GM12872 (cell line): ENCODE measurements at regions not wholly inside any gene's neighbourhood (a gene's known extent, or its start where the extent isn't known, plus 50 kb on each side); places are given as distances from the start of the nearest gene placed in this dataset.

Experiments used
- CTCF ChIP-seq: IDR thresholded peaks from 3 replicates; pipeline ENCODE4 v1.5.1; 2011; ENCODE audit warnings: low read depth, mild to moderate bottlenecking, low read length, moderate library complexity; ENCODE audit not compliant: insufficient read depth

GRCh38 chr13:111621164-111621563, 300.7 kb downstream of the TEX29 start:
- TF ChIP-seq CTCF = no peak

GRCh38 chr13:111622051-111622531, 301.6 kb downstream of the TEX29 start:
- TF ChIP-seq CTCF = no peak

- no peak for TF ChIP-seq CTCF
Observed at GRCh38 chr13:111623208-111623607, 302.8 kb downstream of the TEX29 start.

DNA sequence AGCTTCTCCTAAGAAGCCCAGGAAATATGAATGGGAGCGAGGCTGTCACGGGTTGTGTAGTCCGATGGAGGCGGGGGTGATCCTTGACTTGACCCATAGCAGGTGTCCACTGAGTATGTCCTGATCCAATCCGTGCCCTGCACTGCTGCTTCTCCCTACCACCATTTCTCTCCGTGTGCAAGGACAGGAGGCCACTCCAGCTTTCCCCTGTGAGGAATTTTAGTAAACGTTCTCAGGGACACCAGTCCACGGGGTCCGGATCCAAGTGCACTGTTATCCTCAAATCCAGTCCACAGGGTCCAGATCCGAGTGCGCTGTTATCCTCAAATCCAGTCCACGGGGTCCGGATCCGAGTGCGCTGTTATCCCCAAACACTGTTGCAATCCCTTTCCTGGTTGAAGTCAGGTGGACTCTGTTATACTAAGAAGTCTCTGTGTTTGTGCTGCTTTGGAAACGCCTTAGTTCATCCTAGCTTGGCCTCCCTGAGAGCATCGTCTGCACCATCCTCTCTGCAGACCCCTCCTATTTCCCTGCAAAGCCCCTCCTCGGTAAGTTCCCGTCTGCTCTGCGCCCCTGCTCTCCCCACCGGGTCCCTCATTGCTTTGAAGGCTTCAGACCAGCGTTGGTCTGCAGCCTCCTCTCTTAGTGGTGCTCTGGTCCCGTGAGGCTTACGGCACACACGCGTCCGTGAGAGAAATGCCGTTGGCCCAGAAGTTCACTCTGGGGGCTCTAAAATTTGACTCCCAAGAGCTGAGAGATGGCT, 303.5 kb downstream of the TEX29 start:
- no peak for TF ChIP-seq CTCF

DNA sequence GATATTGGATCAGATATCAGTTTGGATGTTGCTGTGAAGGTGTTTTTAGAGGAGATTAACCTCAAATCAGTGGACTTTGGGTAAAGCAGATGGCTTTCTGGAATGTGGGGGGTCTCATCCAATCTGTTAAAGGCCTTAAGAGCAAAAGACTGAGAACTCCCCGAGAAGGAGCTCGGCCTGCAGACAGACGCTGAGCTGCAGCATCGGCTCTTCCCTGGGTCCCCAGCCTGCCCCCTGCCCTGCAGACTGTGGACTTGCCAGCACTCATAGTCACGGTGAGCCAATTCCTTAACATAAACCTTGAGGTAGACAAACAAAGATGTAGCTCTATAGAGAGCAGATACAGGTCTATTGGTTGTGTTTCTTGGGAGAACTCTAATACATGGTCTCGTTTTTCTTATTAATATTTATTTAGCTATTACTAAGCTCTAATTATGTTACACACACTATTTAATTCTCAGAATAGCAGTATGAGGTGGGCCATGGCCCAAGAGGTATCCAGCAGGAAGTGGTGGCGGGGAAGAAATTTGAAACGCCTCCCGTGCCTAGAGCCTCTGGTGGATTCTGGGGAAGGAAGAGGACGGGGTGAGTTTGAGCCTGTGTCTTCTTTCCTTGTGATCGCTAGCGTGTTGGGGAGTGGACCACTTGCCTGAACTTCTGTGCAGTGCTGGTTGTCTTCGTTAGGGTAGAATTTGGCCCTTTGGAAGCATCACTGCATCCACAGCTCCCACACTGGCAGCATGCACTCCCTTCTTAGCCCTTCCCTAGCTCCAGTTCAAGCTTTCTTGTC, 305.3 kb downstream of the TEX29 start:
- TF ChIP-seq CTCF = no peak

- TF ChIP-seq CTCF = no peak
Observed at GRCh38 chr13:111626371-111627305, 306.2 kb downstream of the TEX29 start.
